ENCODE measurements at regions not wholly inside any gene's neighbourhood (a gene's known extent, or its start where the extent isn't known, plus 50 kb on each side); places are given as distances from the start of the nearest gene placed in this dataset.

DNA sequence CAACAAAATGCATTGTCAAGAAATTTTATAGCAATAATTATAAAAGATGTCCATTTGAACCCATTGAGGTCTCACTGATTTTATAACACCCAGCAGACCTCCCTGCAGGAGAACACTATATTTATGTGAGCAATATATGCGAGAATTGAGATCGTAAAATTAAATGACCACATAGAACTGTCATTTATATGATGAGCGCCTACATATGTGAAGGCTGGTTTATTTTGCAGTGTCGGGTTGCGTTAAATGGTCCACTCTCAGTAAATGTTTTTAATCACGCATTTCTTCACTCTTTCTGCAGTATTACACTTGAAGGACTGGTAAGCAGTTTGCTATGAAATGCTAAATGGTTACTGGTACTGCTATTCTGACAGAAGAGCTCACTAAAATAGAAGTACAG is 408.5 kb upstream of the AGTR1 start:
- no peaks in the 10 kb centered on the region for H4K20me1 ChIP-seq (ENCODE audit: control insufficient read depth, extremely low read depth, insufficient read depth, low read length)
- dilution Hi-C loops (cut with MboI; ENCODE audit: extremely low pct_ligation_motif_present, low sequenced_read_pairs) = no loop called here
- no peaks in the 10 kb centered on the region for H3K36me3 ChIP-seq (ENCODE audit: control insufficient read depth in 2 of 2, extremely low read depth in 1 of 2, insufficient read depth in 2 of 2, low read length in 2 of 2)
- FAIRE-seq (no peak), DNase-seq (ENCODE audit: low read depth, low spot score) (no peak)
- no peaks in the 10 kb centered on the region for H3K79me2 ChIP-seq (ENCODE audit: control insufficient read depth, insufficient read depth, low read length)
- no peak overlapping the region for H2AFZ ChIP-seq (ENCODE audit: control insufficient read depth, low read length)
- no peak overlapping the region for H3K9ac ChIP-seq (ENCODE audit: control insufficient read depth, extremely low read depth, insufficient read depth, low read length)
- no peak overlapping the region for H3K4me2 ChIP-seq (ENCODE audit: control insufficient read depth, extremely low read depth, insufficient read depth, low read depth, low read length)
- H3K27ac ChIP-seq (ENCODE audit: control insufficient read depth, insufficient read depth, low read length) = no peak overlapping the region
- no peak overlapping the region for H3K4me3 ChIP-seq (ENCODE audit: control insufficient read depth in 2 of 3, extremely low read depth in 1 of 3, insufficient read depth in 2 of 3, low read depth in 1 of 3, low read length in 3 of 3)
- no peaks in the 10 kb centered on the region for H3K9me3 ChIP-seq (ENCODE audit: control insufficient read depth, low read depth, low read length)
- no peaks in the 10 kb centered on the region for H3K27me3 ChIP-seq (ENCODE audit: control insufficient read depth, extremely low read depth, insufficient read depth, low read length)
- no peak for TF ChIP-seq EZH2 (IDR thresholded peaks at IDR 0.05; ENCODE audit: low read length)
- TF ChIP-seq, protein P1, sequence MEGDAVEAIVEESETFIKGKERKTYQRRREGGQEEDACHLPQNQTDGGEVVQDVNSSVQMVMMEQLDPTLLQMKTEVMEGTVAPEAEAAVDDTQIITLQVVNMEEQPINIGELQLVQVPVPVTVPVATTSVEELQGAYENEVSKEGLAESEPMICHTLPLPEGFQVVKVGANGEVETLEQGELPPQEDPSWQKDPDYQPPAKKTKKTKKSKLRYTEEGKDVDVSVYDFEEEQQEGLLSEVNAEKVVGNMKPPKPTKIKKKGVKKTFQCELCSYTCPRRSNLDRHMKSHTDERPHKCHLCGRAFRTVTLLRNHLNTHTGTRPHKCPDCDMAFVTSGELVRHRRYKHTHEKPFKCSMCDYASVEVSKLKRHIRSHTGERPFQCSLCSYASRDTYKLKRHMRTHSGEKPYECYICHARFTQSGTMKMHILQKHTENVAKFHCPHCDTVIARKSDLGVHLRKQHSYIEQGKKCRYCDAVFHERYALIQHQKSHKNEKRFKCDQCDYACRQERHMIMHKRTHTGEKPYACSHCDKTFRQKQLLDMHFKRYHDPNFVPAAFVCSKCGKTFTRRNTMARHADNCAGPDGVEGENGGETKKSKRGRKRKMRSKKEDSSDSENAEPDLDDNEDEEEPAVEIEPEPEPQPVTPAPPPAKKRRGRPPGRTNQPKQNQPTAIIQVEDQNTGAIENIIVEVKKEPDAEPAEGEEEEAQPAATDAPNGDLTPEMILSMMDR (optimal IDR thresholded peaks at IDR 0.05 in 1 of 3, IDR thresholded peaks at IDR 0.05 in 1 of 3, conservative IDR thresholded peaks at IDR 0.05 in 1 of 3; ENCODE audit: extremely low read depth in 1 of 3, insufficient read depth in 2 of 3, low read length in 3 of 3) = no peak
- no peaks in the 10 kb centered on the region for H3K4me1 ChIP-seq (ENCODE audit: control insufficient read depth, extremely low read depth, insufficient read depth, low read length)
- no peaks in the 10 kb centered on the region for H3K9me1 ChIP-seq (ENCODE audit: control insufficient read depth, extremely low read depth, insufficient read depth, low read length)

DNA sequence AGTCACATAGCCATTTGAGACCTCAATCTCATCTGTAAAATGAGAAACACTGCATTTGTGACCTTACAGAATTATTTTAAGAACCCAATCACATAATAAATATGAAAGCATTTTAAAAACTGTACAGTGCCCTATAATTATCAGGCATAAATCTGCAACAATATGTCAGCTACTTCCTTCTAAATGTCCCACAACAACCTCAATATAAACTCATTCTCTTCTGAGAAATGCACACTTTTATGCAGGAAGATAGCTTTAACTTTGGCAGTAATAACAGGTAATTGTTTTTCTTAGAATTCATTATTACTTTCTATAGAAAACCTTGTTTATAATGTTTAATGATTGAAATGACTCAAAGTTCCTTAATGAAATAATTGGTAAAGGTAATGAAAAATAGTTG is 400.7 kb upstream of the AGTR1 start:
- no peaks in the 10 kb centered on the region for H3K9me3 ChIP-seq (ENCODE audit: control insufficient read depth, low read depth, low read length)
- H3K27me3 ChIP-seq (ENCODE audit: control insufficient read depth, extremely low read depth, insufficient read depth, low read length) = no peaks in the 10 kb centered on the region
- DNase-seq (ENCODE audit: low read depth, low spot score) (no peak), FAIRE-seq (no peak)
- H3K9ac ChIP-seq (ENCODE audit: control insufficient read depth, extremely low read depth, insufficient read depth, low read length) = no peak overlapping the region
- no peaks in the 10 kb centered on the region for H3K9me1 ChIP-seq (ENCODE audit: control insufficient read depth, extremely low read depth, insufficient read depth, low read length)
- no peak overlapping the region for H2AFZ ChIP-seq (ENCODE audit: control insufficient read depth, low read length)
- H3K27ac ChIP-seq (ENCODE audit: control insufficient read depth, insufficient read depth, low read length) = no peak overlapping the region
- no peaks in the 10 kb centered on the region for H4K20me1 ChIP-seq (ENCODE audit: control insufficient read depth, extremely low read depth, insufficient read depth, low read length)
- no peaks in the 10 kb centered on the region for H3K36me3 ChIP-seq (ENCODE audit: control insufficient read depth in 2 of 2, extremely low read depth in 1 of 2, insufficient read depth in 2 of 2, low read length in 2 of 2)
- no peaks in the 10 kb centered on the region for H3K79me2 ChIP-seq (ENCODE audit: control insufficient read depth, insufficient read depth, low read length)
- no peak overlapping the region for H3K4me2 ChIP-seq (ENCODE audit: control insufficient read depth, extremely low read depth, insufficient read depth, low read depth, low read length)
- TF ChIP-seq EZH2 (IDR thresholded peaks at IDR 0.05; ENCODE audit: low read length) = no peak
- TF ChIP-seq, protein P1 (optimal IDR thresholded peaks at IDR 0.05 in 1 of 3, IDR thresholded peaks at IDR 0.05 in 1 of 3, conservative IDR thresholded peaks at IDR 0.05 in 1 of 3; ENCODE audit: extremely low read depth in 1 of 3, insufficient read depth in 2 of 3, low read length in 3 of 3) = no peak
- dilution Hi-C loops (cut with MboI; ENCODE audit: extremely low pct_ligation_motif_present, low sequenced_read_pairs) = no loop called here
- no peaks in the 10 kb centered on the region for H3K4me1 ChIP-seq (ENCODE audit: control insufficient read depth, extremely low read depth, insufficient read depth, low read length)
- H3K4me3 ChIP-seq (ENCODE audit: control insufficient read depth in 2 of 3, extremely low read depth in 1 of 3, insufficient read depth in 2 of 3, low read depth in 1 of 3, low read length in 3 of 3) = no peak overlapping the region

Data from keratinocyte (primary cell).